IMR-90 (cell line): ENCODE measurements at regions not wholly inside any gene's neighbourhood (a gene's known extent, or its start where the extent isn't known, plus 50 kb on each side); places are given as distances from the start of the nearest gene placed in this dataset.

ENCODE experiments used
- BHLHE40 ChIP-seq: fragments of 150-350 bp; IDR thresholded peaks from 2 replicates; pipeline ENCODE4 v1.6.1; 2016; ENCODE audit warnings: mild to moderate bottlenecking, low read depth, low read length
- CEBPB ChIP-seq: IDR thresholded peaks from 2 replicates; pipeline ENCODE4 v1.6.1; 2012; ENCODE audit warnings: low read depth, low read length, improper control_type of control experiment
- FOS ChIP-seq: fragments of 150-350 bp; IDR thresholded peaks from 2 replicates; pipeline ENCODE4 v1.6.1; 2016; ENCODE audit warnings: low read depth, low read length
- MAFK ChIP-seq: IDR thresholded peaks from 2 replicates; pipeline ENCODE4 v1.6.1; 2012; ENCODE audit warnings: low read depth, low read length, improper control_type of control experiment
- MXI1 ChIP-seq: IDR thresholded peaks from 2 replicates; pipeline ENCODE4 v1.6.1; 2012; ENCODE audit warnings: low read depth, mild to moderate bottlenecking, low read length, moderate library complexity, borderline replicate concordance
- POLR2A ChIP-seq: IDR thresholded peaks from 2 replicates; pipeline ENCODE4 v1.6.1; 2012; ENCODE audit warnings: mild to moderate bottlenecking, low read depth, low read length
- RAD21 ChIP-seq: IDR thresholded peaks from 2 replicates; pipeline ENCODE4 v1.6.1; 2012; ENCODE audit warnings: low read length, improper control_type of control experiment
- RCOR1 ChIP-seq: IDR thresholded peaks from 2 replicates; pipeline ENCODE4 v1.6.1; 2012; ENCODE audit warnings: mild to moderate bottlenecking, low read length, improper control_type of control experiment; ENCODE audit not compliant: insufficient replicate concordance
- RFX5 ChIP-seq: IDR thresholded peaks from 2 replicates; pipeline ENCODE4 v1.8.0; 2012; ENCODE audit warnings: low read depth, mild to moderate bottlenecking, low read length, moderate library complexity
- SMC3 ChIP-seq: fragments of 150-350 bp; IDR thresholded peaks from 2 replicates; pipeline ENCODE4 v1.6.1; 2016; ENCODE audit warnings: low read depth, mild to moderate bottlenecking, antibody characterized with exemption, low read length, moderate library complexity
- USF2 ChIP-seq: fragments of 150-350 bp; IDR thresholded peaks from 2 replicates; pipeline ENCODE4 v1.6.1; 2017; ENCODE audit warnings: mild to moderate bottlenecking, antibody characterized with exemption, low read length, low read depth
- TF ChIP-seq, protein P1 (sequence below): conservative IDR thresholded peaks from 2 replicates; pipeline ENCODE4 v1.5.1; 2012; ENCODE audit warnings: mild to moderate bottlenecking, low read depth, low read length, improper control_type of control experiment

DNA sequence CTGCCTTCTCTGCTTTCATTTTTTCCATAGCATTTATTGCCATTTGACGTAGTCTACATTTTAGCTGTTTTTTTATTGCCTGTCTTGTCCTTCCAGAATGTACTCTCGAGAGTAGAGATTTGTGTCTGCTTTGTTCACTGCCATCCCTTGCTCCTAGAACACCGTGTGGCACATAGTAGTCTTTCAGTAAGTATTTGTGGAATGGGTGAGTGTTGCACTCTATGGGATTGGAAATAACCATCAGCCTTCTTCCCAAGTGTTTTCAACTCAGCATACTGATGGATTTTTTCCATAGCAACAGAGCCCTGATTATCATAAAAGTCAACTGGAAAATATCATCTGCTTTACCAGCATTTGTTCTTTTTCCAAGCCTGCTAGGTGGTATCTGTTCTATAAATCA, 462.6 kb downstream of the ENC1 start:
- TF ChIP-seq, protein P1, sequence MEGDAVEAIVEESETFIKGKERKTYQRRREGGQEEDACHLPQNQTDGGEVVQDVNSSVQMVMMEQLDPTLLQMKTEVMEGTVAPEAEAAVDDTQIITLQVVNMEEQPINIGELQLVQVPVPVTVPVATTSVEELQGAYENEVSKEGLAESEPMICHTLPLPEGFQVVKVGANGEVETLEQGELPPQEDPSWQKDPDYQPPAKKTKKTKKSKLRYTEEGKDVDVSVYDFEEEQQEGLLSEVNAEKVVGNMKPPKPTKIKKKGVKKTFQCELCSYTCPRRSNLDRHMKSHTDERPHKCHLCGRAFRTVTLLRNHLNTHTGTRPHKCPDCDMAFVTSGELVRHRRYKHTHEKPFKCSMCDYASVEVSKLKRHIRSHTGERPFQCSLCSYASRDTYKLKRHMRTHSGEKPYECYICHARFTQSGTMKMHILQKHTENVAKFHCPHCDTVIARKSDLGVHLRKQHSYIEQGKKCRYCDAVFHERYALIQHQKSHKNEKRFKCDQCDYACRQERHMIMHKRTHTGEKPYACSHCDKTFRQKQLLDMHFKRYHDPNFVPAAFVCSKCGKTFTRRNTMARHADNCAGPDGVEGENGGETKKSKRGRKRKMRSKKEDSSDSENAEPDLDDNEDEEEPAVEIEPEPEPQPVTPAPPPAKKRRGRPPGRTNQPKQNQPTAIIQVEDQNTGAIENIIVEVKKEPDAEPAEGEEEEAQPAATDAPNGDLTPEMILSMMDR = no peak
- TF ChIP-seq RAD21 (no peak), BHLHE40 (no peak), MAFK (no peak), USF2 (no peak), POLR2A (no peak), MXI1 (no peak), RFX5 (no peak), CEBPB (no peak), RCOR1 (no peak), FOS (no peak), SMC3 (no peak)
